GM12878 (cell line): ENCODE measurements at regions not wholly inside any gene's neighbourhood (a gene's known extent, or its start where the extent isn't known, plus 50 kb on each side); places are given as distances from the start of the nearest gene placed in this dataset.

ENCODE experiments used
- ATAC-seq: fragments of 200-7000 bp; cut with Tn5 transposase; 3 replicates; pipeline ENCODE4 v1.9.1; 2020; ENCODE audit warnings: mild to moderate bottlenecking, moderate library complexity
- BruUV-seq: library from RNA; stranded (reverse); fragments of 400-500 nt; replicated peaks from 2 replicates; lab custom pipeline; 2021; lab: Mats Ljungman, UMichigan
- CTCF ChIA-PET: fragments of 300-600 bp; sonication (Branson Sonifier 250); formaldehyde crosslinking; extraction: SDS; loops from one replicate; lab custom pipeline; 2021; ENCODE audit warnings: inconsistent platforms; lab: Yijun Ruan, JAX
- POLR2A ChIA-PET: fragments of 350-600 bp; formaldehyde crosslinking; extraction: SDS; loops from one replicate; lab custom pipeline; 2021; ENCODE audit warnings: inconsistent platforms; lab: Charles Lee
- RAD21 ChIA-PET: fragments of 300-600 bp; sonication (Branson Sonifier 250); formaldehyde crosslinking; loops from one replicate; lab custom pipeline; 2023; ENCODE audit warnings: antibody characterized with exemption; ENCODE audit not compliant: unreplicated experiment; lab: Charles Lee
- SMC1A ChIA-PET: fragments of 300-600 bp; sonication (Branson Sonifier 250); formaldehyde crosslinking; loops from one replicate; lab custom pipeline; 2023; ENCODE audit not compliant: unreplicated experiment, uncharacterized antibody; lab: Charles Lee
- DNase-seq: peaks from one replicate; pipeline ENCODE4 v3.0.0-alpha.2; 2011; ENCODE audit warnings: low read depth, low spot score
- FAIRE-seq: peaks from 3 replicates; lab custom pipeline; 2011; peaks lifted over from hg19 to GRCh38; lab: Jason Lieb, UNC
- H2AFZ ChIP-seq: 2 replicates; pipeline ENCODE4 v1.6.0; 2011; ENCODE audit warnings: low read depth, low read length, control low read depth; ENCODE audit not compliant: control insufficient read depth
- H3K27ac ChIP-seq: 2 replicates; pipeline ENCODE4 v1.5.1; 2011; ENCODE audit warnings: control low read depth; ENCODE audit not compliant: control insufficient read depth, insufficient read depth
- H3K27me3 ChIP-seq, 2 experiments: replicated peaks in 1 of 2; 2 replicates each; pipeline versions ENCODE4 v1.6.0 to v1.6.1; 2011; ENCODE audit warnings: low read length in 1 of 2; ENCODE audit not compliant: control insufficient read depth in 2 of 2, insufficient read depth in 2 of 2
- H3K36me3 ChIP-seq, 2 experiments: 2 replicates each; pipeline ENCODE4 v1.5.1; 2011; ENCODE audit warnings: low read length in 1 of 2; ENCODE audit not compliant: control insufficient read depth in 2 of 2, insufficient read depth in 2 of 2
- H3K4me1 ChIP-seq: 2 replicates; pipeline ENCODE4 v1.6.1; 2011; ENCODE audit warnings: mild to moderate bottlenecking, low read length, moderate library complexity, mixed read lengths; ENCODE audit not compliant: control insufficient read depth, insufficient read depth
- H3K4me2 ChIP-seq: 2 replicates; pipeline ENCODE4 v1.6.0; 2011; ENCODE audit warnings: control low read depth; ENCODE audit not compliant: control insufficient read depth, insufficient read depth
- H3K4me3 ChIP-seq: fragments of 200-600 bp; sonication (generic); 2 replicates; pipeline ENCODE4 v1.5.1; 2016
- H3K79me2 ChIP-seq: 2 replicates; pipeline ENCODE4 v1.6.0; 2011; ENCODE audit warnings: low read length; ENCODE audit not compliant: control insufficient read depth, insufficient read depth
- H3K9ac ChIP-seq: 2 replicates; pipeline ENCODE4 v1.8.0; 2011; ENCODE audit warnings: low read length, control low read depth, mixed read lengths; ENCODE audit not compliant: control insufficient read depth, insufficient read depth
- H3K9me3 ChIP-seq: replicated peaks from 3 replicates; pipeline ENCODE4 v1.5.1; 2011; ENCODE audit warnings: mild to moderate bottlenecking, low read length; ENCODE audit not compliant: control insufficient read depth, insufficient read depth
- H4K20me1 ChIP-seq: 2 replicates; pipeline ENCODE4 v1.6.0; 2011; ENCODE audit not compliant: control insufficient read depth, insufficient read depth
- EZH2 ChIP-seq: IDR thresholded peaks from 2 replicates; pipeline ENCODE4 v1.6.1; 2012; ENCODE audit warnings: low read depth, mild to moderate bottlenecking, control low read depth, inconsistent platforms, low read length, borderline replicate concordance; ENCODE audit not compliant: control insufficient read depth
- FOXK2 ChIP-seq: fragments of 450-650 bp; IDR thresholded peaks from 2 replicates; pipeline ENCODE4 v1.6.1; 2017; ENCODE audit warnings: mild to moderate bottlenecking, moderate library complexity
- MYC ChIP-seq: IDR thresholded peaks from 2 replicates; pipeline ENCODE4 v1.6.1; 2011; ENCODE audit warnings: mild to moderate bottlenecking, low read length, moderate library complexity, inconsistent platforms; ENCODE audit not compliant: insufficient read depth, insufficient replicate concordance, insufficient read length, severe bottlenecking
- SIN3A ChIP-seq: IDR thresholded peaks from 2 replicates; pipeline ENCODE4 v1.6.1; 2012; ENCODE audit warnings: low read depth, low read length, improper control_type of control experiment
- SP1 ChIP-seq: IDR thresholded peaks from one replicate; pipeline ENCODE4 v1.6.1; 2011; ENCODE audit warnings: low read depth, low read length
- ZNF217 ChIP-seq: fragments of 450-650 bp; IDR thresholded peaks from 2 replicates; pipeline ENCODE4 v1.6.1; 2017; ENCODE audit warnings: antibody characterized with exemption, mild to moderate bottlenecking
- WGBS: methylation state at CpG from one replicate; pipeline ENCODE4 v1.1.6; 2016; ENCODE audit warnings: low lambda C conversion rate; ENCODE audit not compliant: insufficient replicate concordance, insufficient coverage; ENCODE audit errors: missing lambda C conversion rate; 5-methylcytosine and 5-hydroxymethylcytosine counted together
- in situ Hi-C: fragments of 300-500 bp; cut with MboI; formaldehyde crosslinking; loops from 9 replicates; pipeline ENCODE4 v1.14.3; 2018; ENCODE audit warnings: mixed read lengths
- intact Hi-C: fragments of 100-400 bp; cut with micrococcal nuclease; formaldehyde crosslinking; loops from one replicate; pipeline ENCODE4 v1.14.2; 2022; ENCODE audit not compliant: unreplicated experiment
- TF ChIP-seq, protein P1 (sequence below): IDR thresholded peaks from 2 replicates; pipeline ENCODE4 v1.6.1; 2012; ENCODE audit warnings: low read depth, low read length, improper control_type of control experiment

DNA sequence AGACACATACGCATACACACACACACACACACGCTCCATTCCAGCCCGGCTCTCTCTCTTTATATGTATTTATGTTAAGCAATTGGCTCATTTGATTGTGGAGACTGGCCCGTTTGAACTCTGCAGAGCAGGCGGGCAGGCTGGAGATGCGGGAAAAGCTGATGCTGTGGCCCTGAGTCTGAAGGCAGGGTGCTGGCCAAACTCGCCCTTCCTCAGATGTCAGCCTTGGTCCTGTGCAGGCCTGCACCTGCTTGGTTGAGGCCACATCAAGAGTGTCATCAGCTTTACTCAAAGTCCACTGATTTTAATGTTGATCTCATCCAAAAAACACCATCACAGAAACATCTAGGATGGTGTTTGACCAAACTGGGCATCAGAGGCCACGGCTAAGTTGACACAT, 569.3 kb downstream of the TBC1D22A start:
- RAD21 ChIA-PET, result no interaction called here
- no peaks in the 10 kb centered on the region for H3K79me2 ChIP-seq
- H3K36me3 ChIP-seq, result no peaks in the 10 kb centered on the region
- ATAC-seq (no peak), FAIRE-seq (no peak), DNase-seq (no peak)
- POLR2A ChIA-PET, result no interaction called here
- SMC1A ChIA-PET, result no interaction called here
- H3K27me3 ChIP-seq, result no peaks in the 10 kb centered on the region
- H3K9ac ChIP-seq, result no peak overlapping the region
- intact Hi-C loops, result no loop called here
- TF ChIP-seq EZH2 (no peak), MYC (no peak), SIN3A (no peak), SP1 (no peak), FOXK2 (no peak), ZNF217 (no peak)
- TF ChIP-seq, protein P1, sequence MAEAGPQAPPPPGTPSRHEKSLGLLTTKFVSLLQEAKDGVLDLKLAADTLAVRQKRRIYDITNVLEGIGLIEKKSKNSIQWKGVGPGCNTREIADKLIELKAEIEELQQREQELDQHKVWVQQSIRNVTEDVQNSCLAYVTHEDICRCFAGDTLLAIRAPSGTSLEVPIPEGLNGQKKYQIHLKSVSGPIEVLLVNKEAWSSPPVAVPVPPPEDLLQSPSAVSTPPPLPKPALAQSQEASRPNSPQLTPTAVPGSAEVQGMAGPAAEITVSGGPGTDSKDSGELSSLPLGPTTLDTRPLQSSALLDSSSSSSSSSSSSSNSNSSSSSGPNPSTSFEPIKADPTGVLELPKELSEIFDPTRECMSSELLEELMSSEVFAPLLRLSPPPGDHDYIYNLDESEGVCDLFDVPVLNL, result no peak
- CTCF ChIA-PET, result no interaction called here
- H3K4me1 ChIP-seq, result no peaks in the 10 kb centered on the region
- BruUV-seq, result no TSS peak
- no peak overlapping the region for H3K4me2 ChIP-seq
- H3K4me3 ChIP-seq, result no peak overlapping the region
- H2AFZ ChIP-seq, result no peak overlapping the region
- H3K9me3 ChIP-seq, result no peaks in the 10 kb centered on the region; the same call in 1 of the 3 replicates
- H4K20me1 ChIP-seq, result no peaks in the 10 kb centered on the region
- H3K27ac ChIP-seq, result no peak overlapping the region
- 44% methylated on average over 8 of the region's 8 CpGs for WGBS
- in situ Hi-C loops, result no loop called here
